Astrocyte (in vitro differentiated cells and primary cell): ENCODE measurements at regions not wholly inside any gene's neighbourhood (a gene's known extent, or its start where the extent isn't known, plus 50 kb on each side); places are given as distances from the start of the nearest gene placed in this dataset.
"Not testable (repeated sequence)": the region's sequence is repeated elsewhere in the genome, so short reads cannot be mapped to it uniquely, and the experiment has no call there.

Source experiments
- DNase-seq: peaks from one replicate; pipeline ENCODE4 v3.0.0-alpha.2; 2010; ENCODE audit warnings: low read depth
- FAIRE-seq: peaks from 2 replicates; lab custom pipeline; 2011; peaks lifted over from hg19 to GRCh38; lab: Jason Lieb, UNC
- H2AFZ ChIP-seq: 2 replicates; pipeline ENCODE4 v1.6.0; 2012; ENCODE audit warnings: low read depth, low read length, inconsistent platforms
- H3K27ac ChIP-seq: 2 replicates; pipeline ENCODE4 v1.5.1; 2011; ENCODE audit warnings: low read depth, low read length, inconsistent platforms
- H3K27me3 ChIP-seq: 2 replicates; pipeline ENCODE4 v1.6.0; 2011; ENCODE audit warnings: low read length, inconsistent platforms; ENCODE audit not compliant: insufficient read depth
- H3K36me3 ChIP-seq: 2 replicates; pipeline ENCODE4 v1.5.1; 2011; ENCODE audit warnings: low read length, inconsistent platforms; ENCODE audit not compliant: insufficient read depth
- H3K4me1 ChIP-seq: 2 replicates; pipeline ENCODE4 v1.5.1; 2011; ENCODE audit warnings: low read length, inconsistent platforms; ENCODE audit not compliant: insufficient read depth
- H3K4me2 ChIP-seq: 2 replicates; pipeline ENCODE4 v1.6.0; 2012; ENCODE audit warnings: low read length, inconsistent platforms
- H3K4me3 ChIP-seq: 2 replicates; pipeline ENCODE4 v1.5.1; 2011; ENCODE audit warnings: low read depth, mild to moderate bottlenecking, low read length, inconsistent platforms; ENCODE audit not compliant: insufficient read depth
- H3K79me2 ChIP-seq: 2 replicates; pipeline ENCODE4 v1.6.0; 2012; ENCODE audit warnings: mild to moderate bottlenecking, low read length, inconsistent platforms; ENCODE audit not compliant: insufficient read depth
- H3K9ac ChIP-seq: 2 replicates; pipeline ENCODE4 v1.6.0; 2012; ENCODE audit warnings: mild to moderate bottlenecking, low read length, inconsistent platforms
- H3K9me3 ChIP-seq: 2 replicates; pipeline ENCODE4 v1.5.1; 2012; ENCODE audit warnings: low read depth, mild to moderate bottlenecking, low read length, inconsistent platforms; ENCODE audit not compliant: insufficient read depth
- H4K20me1 ChIP-seq: 2 replicates; pipeline ENCODE4 v1.6.0; 2012; ENCODE audit warnings: low read length, inconsistent platforms; ENCODE audit not compliant: insufficient read depth
- H3K27ac Mint-ChIP-seq: one replicate; pipeline ENCODE4 v1.8.0; 2021; ENCODE audit warnings: mild to moderate bottlenecking, mixed read lengths; ENCODE audit not compliant: unreplicated experiment
- H3K27me3 Mint-ChIP-seq: one replicate; pipeline ENCODE4 v1.8.0; 2021; ENCODE audit warnings: low read depth, mixed read lengths; ENCODE audit not compliant: unreplicated experiment
- H3K36me3 Mint-ChIP-seq: one replicate; pipeline ENCODE4 v1.8.0; 2021; ENCODE audit warnings: low read depth, mixed read lengths; ENCODE audit not compliant: unreplicated experiment
- H3K4me1 Mint-ChIP-seq: one replicate; pipeline ENCODE4 v1.8.0; 2021; ENCODE audit warnings: low read depth, mixed read lengths; ENCODE audit not compliant: unreplicated experiment
- H3K4me3 Mint-ChIP-seq: one replicate; pipeline ENCODE4 v1.8.0; 2021; ENCODE audit warnings: mild to moderate bottlenecking, moderate library complexity, mixed read lengths; ENCODE audit not compliant: unreplicated experiment
- H3K9me3 Mint-ChIP-seq: one replicate; pipeline ENCODE4 v1.8.0; 2021; ENCODE audit warnings: mild to moderate bottlenecking, mixed read lengths; ENCODE audit not compliant: unreplicated experiment
- CTCF ChIP-seq: IDR thresholded peaks from 2 replicates; pipeline ENCODE4 v1.5.1; 2011; ENCODE audit warnings: low read depth, mild to moderate bottlenecking, inconsistent platforms, low read length, moderate library complexity; ENCODE audit not compliant: insufficient read depth
- EZH2 ChIP-seq: IDR thresholded peaks from 2 replicates; pipeline ENCODE4 v1.6.1; 2012; ENCODE audit warnings: mild to moderate bottlenecking, low read length, inconsistent platforms; ENCODE audit not compliant: insufficient read depth

GRCh38 chr1:60915441-60915840, 166.9 kb upstream of the NFIA start:
- H3K4me1 ChIP-seq: no peaks in the 10 kb centered on the region
- no peak overlapping the region for H2AFZ ChIP-seq
- no peaks in the 10 kb centered on the region for H3K36me3 ChIP-seq
- Mint-ChIP-seq H3K9me3 (peaks cover 5% of the 10 kb centered on the region), H3K4me1 (peaks cover 2% of the 10 kb centered on the region), H3K27ac (no peak overlapping the region), H3K27me3 (peaks cover 13% of the 10 kb centered on the region), H3K4me3 (no peak overlapping the region), H3K36me3 (no peaks in the 10 kb centered on the region)
- no peak overlapping the region for H3K27ac ChIP-seq
- H3K79me2 ChIP-seq: no peaks in the 10 kb centered on the region
- FAIRE-seq: no peak
- H3K27me3 ChIP-seq: no peaks in the 10 kb centered on the region
- no peaks in the 10 kb centered on the region for H4K20me1 ChIP-seq
- no peak overlapping the region for H3K4me3 ChIP-seq
- no peak for DNase-seq
- H3K4me2 ChIP-seq: no peak overlapping the region
- TF ChIP-seq EZH2 (no peak), CTCF (no peak)
- no peak overlapping the region for H3K9ac ChIP-seq
- H3K9me3 ChIP-seq: no peaks in the 10 kb centered on the region

- Mint-ChIP-seq H3K9me3 (peaks cover 5% of the 10 kb centered on the region), H3K27ac (no peak overlapping the region), H3K4me1 (peaks cover 2% of the 10 kb centered on the region), H3K36me3 (no peaks in the 10 kb centered on the region), H3K4me3 (no peak overlapping the region), H3K27me3 (peaks cover 12% of the 10 kb centered on the region)
- H4K20me1 ChIP-seq: no peaks in the 10 kb centered on the region
- H2AFZ ChIP-seq: no peak overlapping the region
- H3K4me2 ChIP-seq: no peak overlapping the region
- FAIRE-seq (no peak), DNase-seq (no peak)
- H3K36me3 ChIP-seq: no peaks in the 10 kb centered on the region
- no peaks in the 10 kb centered on the region for H3K79me2 ChIP-seq
- no peak overlapping the region for H3K27ac ChIP-seq
- no peaks in the 10 kb centered on the region for H3K9me3 ChIP-seq
- H3K27me3 ChIP-seq: no peaks in the 10 kb centered on the region
- TF ChIP-seq EZH2: no peak
- TF ChIP-seq CTCF: no peak
- no peak overlapping the region for H3K9ac ChIP-seq
- H3K4me1 ChIP-seq: no peaks in the 10 kb centered on the region
- H3K4me3 ChIP-seq: no peak overlapping the region
Observed at GRCh38 chr1:60914982-60915381, 167.4 kb upstream of the NFIA start.

- not testable (repeated sequence) for H3K9me3 ChIP-seq, H3K4me1 ChIP-seq, H3K27me3 ChIP-seq, H3K9me3 Mint-ChIP-seq, H3K36me3 Mint-ChIP-seq, H3K4me1 Mint-ChIP-seq, H3K4me3 ChIP-seq, H3K4me3 Mint-ChIP-seq, H3K79me2 ChIP-seq, FAIRE-seq, H3K27ac ChIP-seq, H3K36me3 ChIP-seq, DNase-seq, H4K20me1 ChIP-seq, H2AFZ ChIP-seq, H3K9ac ChIP-seq, H3K27ac Mint-ChIP-seq, H3K4me2 ChIP-seq
- H3K27me3 Mint-ChIP-seq: peaks cover 12% of the 10 kb centered on the region
Observed at GRCh38 chr1:60913708-60914107, 168.7 kb upstream of the NFIA start.
